ENCODE measurements at regions not wholly inside any gene's neighbourhood (a gene's known extent, or its start where the extent isn't known, plus 50 kb on each side); places are given as distances from the start of the nearest gene placed in this dataset.

- TF ChIP-seq POLR2A (IDR thresholded peaks at IDR 0.05; ENCODE audit: low read depth, low read length) (no peak), POLR2AphosphoS5 (IDR thresholded peaks at IDR 0.05; ENCODE audit: low read depth, low read length) (no peak)
These were observed 383.5 kb downstream of the ARHGEF28 start for GRCh38 chr5:74009502-74009901.

Measured in GM12891 (cell line).